Activated CD4-positive, alpha-beta T cell treated with anti-CD3 and anti-CD28 coated beads, Interleukin-2, amount 50 U/mL, for 24 hours (primary cell): ENCODE measurements at regions not wholly inside any gene's neighbourhood (a gene's known extent, or its start where the extent isn't known, plus 50 kb on each side); places are given as distances from the start of the nearest gene placed in this dataset.
"Not testable (repeated sequence)": the region's sequence is repeated elsewhere in the genome, so short reads cannot be mapped to it uniquely, and the experiment has no call there.

ENCODE experiments used
- DNase-seq, 2 donors: peaks; one replicate each; pipeline ENCODE4 v3.0.0-alpha.2; 2020; ENCODE audit warnings: low read depth in 1 of 2, low spot score in 1 of 2

DNA sequence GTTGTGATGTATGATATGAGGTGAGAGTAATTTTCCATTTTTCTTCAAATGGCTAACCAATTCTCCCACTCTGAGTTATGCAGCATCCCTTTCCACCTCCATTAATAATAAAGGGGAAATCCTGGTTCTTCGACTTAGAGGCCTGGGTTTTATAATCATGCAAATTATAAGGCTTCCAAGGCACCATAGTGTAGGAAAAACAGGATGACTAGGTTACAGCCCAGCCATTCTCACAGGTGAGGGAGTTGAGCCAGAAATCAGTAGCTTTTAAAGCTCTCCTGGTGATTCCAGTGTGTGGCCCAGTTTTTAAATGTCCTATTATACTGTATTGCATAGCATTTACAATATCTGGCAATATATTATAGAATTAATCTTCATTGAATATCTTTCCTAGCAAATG lies 203.1 kb downstream of the ARHGEF9 start:
- DNase-seq: no peak

DNA sequence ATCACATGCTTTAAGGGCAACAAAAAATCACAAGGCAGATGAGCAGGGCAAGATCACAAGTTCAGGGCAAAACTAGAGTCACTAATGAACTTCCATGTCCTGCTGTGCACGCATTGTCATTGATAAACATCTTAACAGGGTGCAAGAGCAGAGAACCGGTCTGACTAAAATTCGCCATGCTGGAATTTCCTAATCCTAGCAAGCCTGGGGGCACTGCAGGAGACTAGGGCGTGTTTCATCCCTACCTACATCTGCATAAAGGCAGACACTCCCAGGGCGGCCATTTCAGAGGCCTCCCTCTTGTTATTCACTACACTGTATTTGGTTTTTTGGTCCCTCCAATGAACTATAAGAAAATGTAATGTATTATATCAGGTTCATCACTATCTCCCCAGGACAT lies 203.6 kb downstream of the ARHGEF9 start:
- no peak for DNase-seq

DNA sequence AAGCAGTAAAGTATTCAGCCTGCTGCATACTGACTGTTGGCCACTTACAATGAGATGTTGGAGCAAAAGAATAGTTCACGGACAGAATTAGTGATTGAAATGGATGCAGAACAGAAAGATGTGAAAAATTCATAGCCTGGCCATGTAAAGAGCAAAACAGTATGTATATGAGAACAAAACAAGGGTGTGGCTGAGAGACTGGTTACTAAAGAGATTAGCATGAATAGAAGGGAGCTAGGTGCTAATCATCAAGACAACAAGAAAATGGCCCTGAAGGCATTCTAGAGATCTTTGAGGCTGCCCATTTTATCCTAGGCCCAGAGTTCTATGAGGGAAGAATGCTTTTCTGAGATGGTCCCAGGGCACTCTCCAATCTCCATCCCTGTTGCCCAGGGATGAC lies 208.5 kb downstream of the ARHGEF9 start:
- DNase-seq: no peak

DNA sequence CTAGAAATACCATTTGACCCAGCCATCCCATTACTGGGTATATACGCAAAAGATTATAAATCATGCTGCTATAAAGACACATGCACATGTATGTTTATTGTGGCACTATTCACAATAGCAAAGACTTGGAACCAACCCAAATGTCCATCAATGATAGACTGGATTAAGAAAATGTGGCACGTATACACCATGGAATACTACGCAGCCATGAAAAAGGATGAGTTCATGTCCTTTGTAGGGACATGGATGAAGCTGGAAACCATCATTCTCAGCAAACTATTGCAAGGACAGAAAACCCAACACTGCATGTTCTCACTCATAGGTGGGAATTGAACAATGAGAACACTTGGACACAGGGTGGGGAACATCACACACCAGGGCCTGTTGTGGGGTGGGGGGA lies 209.3 kb downstream of the ARHGEF9 start:
- DNase-seq: not testable (repeated sequence)

DNA sequence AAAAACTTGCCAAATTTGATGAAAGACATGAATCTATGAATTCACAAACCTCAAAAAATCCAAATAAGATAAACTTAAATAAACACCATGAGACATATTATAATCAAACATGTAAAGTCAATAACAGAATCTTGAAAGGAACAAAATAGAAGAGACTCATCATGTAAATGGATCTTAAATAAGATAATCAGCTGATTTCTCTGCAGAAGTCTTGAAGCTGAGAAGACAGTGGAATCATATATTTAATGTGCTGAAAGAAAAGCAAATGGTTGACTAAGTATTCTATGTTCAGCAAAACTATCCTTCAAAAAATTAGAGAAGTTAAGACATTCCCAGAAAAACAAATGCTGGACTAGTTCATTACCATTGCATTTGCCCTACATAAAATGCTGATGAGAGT lies 215.7 kb upstream of the SPIN4 start:
- DNase-seq: no peak

DNA sequence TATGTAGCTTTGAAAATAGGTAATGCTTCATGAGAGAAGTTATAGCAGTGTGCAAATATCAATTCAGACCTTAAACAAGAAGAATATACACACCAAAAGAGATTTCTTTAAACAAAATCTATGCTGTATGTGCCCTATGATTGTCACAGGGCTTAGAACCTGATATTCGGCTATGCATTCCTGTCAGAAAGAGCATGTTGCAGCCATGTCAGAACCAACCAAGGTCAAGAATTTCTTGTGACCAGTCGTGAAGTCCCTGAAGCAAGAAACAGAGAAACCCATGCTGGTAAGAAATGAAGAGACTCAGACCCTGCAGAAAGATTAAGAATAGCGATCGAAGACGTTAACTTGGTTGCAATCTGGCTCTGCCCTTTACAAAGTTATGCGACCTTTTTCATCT lies 210.3 kb upstream of the SPIN4 start:
- no peak for DNase-seq

DNA sequence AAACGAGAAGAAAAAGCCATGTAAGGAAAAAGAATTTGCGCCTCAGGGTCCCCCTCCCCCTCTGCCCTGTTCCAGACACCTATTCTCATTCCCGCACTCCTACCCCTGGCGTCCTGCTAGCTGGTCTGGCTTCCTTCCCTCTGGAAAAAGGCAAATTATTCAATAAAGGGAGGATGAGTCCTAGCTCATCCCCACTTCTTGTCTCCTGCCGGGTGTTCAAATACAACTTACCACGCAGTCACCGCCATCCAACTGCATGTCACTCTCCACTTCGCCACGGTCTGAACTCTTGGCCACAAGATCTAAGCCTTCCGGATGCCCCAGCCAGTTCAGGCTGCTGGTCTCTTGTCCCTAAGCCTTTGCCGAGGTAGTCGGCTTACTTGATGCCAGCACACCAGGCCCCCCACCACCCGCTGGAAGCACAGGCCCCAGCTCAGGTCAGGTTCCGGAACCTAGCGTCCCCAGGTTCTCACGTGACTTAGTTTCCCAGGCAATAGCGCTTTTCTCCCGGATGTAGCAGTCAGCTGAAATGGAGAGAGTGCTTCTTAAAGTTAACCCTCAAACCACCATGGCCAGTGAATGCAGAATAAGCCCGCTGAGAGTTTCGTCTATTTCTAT lies 209.6 kb upstream of the SPIN4 start:
- peak; percentile 2 to 53 for DNase-seq

DNA sequence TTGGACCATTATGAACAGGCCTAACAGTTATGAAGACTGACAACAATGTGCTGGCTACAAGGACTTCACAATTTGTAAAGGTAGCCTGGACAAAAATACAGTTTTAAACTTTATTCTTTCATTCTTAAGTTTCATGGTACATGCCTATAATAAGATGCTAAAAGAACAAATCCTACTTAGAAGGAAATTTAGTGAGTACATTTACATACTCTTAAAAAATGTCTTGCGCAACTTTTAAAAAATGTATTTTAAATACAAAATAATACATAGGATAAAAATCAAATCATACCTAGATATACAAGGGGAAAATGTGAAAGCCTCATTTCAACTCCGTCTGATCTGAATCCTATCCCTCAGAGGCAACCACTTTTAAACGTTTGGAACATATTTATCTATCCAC lies 200.7 kb upstream of the SPIN4 start:
- DNase-seq: no peak

DNA sequence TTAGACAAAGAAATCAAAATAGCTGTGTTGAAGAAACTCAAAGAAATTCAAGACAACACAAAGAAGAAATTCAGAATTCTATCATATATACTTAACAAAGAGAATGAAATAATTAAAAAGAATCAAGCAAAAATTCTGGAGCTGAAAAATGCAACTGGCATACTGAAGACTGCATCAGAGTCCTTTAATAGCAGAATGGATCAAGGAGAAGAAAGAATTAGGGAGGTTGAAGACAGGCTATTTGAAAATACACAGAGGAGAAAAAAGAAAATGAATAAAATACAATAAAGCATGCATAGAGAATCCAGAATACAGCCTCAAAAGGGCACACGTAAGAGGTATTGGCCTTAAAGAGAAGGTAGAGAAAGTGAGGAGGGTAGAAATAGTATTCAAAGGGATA lies 179.5 kb upstream of the SPIN4 start:
- DNase-seq: no peak

DNA sequence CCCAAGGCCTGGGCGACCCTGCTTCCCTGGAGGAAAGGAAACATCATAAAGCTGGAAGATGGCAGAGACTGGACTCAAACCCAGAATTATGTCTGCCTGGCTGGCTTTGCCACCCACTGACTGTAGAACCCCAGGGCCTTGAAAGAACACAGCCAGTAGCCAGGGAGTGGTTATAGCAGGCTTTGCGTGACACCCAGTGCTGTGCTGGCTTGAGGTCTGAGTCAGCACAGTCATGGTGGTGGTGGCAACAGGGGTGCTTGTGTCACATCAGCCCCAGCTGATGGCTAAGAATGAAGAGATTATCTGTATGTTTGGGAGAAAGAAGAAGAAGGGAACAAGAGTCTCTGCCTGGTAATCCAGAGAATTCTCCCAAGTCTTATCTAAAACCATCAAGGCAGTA lies 178.8 kb upstream of the SPIN4 start:
- no peak for DNase-seq

DNA sequence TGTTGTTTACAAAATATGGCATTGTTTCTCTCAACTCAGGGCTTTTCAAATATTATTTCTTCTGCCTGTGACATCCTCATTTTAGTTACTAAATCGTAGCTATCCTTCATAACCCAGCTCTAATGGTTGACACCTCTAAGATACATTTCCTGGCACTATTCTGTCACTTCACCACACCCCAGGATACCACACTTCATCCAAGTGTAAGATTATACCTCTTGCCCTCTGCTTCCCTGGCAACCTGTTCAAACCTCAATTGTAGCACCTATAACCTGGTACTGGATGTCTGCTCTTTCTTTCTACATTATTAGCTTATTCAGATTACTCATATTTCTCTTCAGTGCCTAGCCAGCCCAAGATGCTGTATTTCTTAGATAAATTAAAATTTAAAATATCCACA lies 175.7 kb upstream of the SPIN4 start:
- DNase-seq: no peak

DNA sequence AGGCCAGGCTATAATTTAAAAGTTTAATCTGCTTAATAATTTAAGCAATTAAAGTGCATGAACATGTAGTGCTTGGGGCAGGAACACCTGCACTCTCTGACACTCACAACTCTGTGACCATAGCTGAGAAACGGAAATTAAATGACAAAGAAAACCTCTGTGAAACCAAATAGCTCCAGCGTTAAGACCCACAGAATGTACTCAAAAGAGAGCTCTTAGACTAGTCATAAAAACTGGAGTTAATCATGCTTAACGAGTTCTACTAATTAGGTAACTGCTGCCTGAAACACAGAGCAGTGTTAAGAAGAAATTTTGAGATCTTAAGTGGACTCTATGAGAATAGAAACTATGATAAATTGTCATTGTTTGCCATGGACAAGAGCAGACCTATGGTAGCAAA lies 174.4 kb upstream of the SPIN4 start:
- DNase-seq: no peak

DNA sequence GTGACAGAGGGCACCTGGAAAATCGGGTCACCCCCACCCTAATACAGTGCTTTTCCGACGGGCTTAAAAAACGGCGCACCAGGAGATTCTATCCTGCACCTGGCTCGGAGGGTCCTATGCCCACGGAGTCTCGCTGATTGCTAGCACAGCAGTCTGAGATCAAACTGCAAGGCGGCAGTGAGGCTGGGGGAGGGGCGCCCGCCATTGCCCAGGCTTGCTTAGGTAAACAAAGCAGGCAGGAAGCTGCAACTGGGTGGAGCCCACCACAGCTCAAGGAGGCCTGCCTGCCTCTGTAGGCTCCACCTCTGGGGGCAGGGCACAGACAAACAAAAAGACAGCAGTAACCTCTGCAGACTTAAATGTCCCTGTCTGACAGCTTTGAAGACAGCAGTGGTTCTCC lies 168.2 kb upstream of the SPIN4 start:
- not testable (repeated sequence) for DNase-seq

DNA sequence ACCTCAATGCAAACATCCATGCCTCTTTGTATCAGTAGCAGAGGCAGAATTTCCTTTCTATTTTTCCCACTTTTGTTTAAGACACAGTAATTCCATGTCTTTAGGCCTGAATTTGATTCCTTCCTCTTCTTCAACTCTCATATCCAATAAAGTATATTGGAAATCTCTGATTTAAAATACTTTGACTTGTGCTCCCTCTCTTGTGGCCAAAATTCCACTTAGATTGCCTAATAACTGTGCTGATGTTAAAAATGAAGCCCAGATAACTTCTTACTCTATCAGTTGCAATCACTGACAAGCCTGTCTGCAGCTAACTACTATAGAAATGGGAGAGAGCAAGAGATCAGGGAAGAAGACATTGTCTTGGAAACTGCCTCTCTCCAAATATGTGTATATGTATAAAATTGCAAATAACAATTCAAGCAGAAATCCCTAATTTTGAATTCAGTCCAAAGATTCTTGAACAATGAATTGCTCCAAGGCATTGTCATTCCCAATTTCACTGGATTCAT lies 163.5 kb upstream of the SPIN4 start:
- no peak for DNase-seq

DNA sequence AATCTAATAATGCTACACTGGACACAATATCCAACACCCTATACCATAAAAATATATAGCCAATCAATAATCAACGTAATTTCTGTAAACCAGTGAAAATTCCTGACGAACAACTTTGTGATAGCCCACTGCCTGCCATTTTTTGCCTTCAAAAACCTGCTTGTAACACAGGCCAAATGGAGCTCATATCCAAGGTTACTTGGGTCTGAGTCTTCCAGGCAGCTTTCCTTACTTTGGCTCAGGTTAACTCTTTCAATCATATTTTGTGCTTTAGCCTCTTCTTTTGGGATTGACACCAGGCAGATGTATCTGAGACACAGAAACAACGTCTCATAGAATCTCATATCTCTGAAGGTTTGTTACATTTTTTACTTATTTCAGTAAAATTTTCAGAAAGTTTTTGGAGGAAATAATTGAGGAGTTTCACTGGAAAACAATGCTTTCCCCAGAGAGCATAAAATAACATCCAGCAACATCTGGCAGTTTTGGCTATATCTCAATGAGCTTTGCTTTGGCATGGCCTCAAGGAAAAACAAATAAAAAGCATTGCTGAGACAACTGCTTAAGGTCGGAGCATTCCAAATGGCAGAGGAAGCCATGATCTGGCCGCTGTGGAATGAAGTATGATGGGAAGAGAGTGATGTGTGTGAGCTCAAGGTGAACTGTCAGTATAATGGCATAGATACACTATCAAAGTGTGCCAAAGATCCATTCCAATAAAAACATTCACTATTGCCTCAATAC lies 162.9 kb upstream of the SPIN4 start:
- DNase-seq: no peak

DNA sequence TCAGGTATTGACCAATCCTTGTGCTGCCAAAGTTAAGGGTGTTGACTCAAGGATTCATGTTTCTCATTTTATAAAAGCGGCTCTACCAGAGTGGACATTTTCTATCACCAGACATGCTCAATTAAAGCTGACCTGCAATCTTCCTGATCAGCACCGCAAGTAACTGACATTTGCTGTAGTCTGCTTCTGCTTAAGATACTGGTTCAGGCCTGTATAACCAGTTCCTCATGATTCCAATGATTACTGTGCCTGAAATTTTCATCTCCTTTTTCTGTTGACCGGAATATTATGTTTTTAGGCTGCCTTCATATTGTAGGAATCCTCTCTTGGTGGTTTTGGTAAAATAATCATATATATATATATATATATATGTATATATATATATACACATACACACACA lies 160.2 kb upstream of the SPIN4 start:
- no peak for DNase-seq

DNA sequence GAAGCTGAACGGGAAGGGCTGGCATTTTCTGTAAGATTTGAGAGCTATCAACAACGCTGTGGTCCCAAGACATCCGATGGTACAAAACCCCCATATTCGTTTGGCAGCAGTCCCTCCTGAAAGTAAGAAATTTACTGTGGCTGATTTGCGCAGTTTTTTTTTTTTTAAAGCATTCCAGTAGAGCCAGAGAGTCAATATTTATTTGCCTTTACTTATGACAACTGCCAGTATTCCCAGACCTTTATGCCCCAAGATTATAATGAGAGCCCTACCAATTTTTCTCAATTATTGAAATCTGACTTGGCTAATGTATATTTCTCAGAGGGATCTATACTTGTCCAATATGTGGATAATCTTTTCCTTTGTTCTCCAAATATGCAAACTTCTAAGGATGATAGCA lies 157.5 kb upstream of the SPIN4 start:
- DNase-seq: no peak

DNA sequence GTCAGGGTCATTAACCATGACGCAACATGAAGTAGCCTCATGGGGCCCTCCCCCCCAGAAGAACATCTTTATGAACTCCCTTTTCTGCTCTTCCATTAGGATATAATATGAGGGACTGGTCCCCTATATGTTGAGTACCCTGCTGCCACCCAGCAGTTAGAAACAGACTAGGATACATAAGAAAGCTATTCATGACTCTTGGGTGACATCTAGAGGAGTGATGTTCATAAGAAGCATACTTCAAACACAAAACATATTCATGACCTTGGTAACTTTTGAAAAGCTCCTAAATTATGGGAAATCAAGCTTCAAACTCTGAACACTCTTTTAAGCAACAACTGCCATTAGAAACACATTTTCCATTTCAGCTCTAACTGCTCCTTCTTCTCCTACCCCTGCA lies 155.2 kb upstream of the SPIN4 start:
- DNase-seq: no peak

DNA sequence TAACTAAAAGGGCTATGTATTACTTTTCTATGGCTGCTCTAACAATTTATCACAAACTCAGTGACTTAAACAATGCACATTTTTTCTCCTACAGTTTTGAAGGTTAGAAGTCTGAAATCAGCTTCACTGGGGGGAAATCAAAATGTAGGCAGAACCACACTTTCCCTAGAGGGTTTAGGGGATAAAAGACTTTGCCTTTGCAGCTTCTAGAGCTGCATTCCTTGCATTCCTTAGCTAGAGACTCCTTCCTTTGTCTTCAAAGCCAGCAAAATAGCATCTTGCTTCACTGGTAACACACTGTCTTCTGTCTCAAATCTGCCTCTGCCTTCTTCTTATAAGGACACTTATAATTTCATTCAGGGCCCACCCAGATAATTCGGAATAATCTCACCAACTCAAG lies 152.4 kb upstream of the SPIN4 start:
- no peak for DNase-seq

DNA sequence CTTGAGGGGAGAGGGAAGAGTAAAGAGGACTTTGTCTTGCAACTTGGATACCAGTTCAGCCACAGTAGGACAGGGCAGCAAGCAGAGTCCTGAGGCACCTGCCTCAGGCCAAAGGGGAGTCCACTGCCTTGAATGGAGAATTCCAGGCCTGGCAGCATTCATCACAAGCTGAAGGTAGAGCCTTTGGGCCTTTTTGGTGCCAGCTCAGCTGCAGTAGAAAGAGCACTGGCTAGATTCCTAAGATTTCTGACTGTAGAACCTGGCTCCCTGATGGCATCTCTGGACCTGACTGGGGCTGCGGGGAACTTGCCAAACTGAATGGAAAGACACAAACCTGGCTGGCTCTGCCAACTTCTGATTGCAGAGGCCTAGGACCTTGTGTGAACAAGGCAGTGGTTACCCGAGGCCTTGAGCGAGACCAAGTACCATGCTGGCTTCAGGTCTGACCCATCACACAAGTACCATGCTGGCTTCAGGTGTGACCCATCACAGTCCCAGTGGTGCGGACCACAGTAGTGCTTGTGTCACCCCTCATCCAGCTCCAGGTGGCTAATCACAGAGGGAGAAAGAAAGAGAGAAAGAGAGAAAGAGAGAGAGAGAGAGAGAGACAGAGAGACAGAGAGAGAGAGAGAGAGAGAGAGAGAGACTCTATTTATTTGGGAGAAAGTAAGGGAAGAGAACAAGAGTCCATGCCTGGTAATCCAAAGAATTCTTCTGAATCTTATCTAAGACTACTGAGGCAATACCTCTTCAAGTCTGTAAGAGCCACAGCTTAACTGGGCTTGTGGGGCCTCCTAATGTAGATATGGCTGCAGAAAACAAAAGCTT lies 137.6 kb upstream of the SPIN4 start:
- no peak for DNase-seq

DNA sequence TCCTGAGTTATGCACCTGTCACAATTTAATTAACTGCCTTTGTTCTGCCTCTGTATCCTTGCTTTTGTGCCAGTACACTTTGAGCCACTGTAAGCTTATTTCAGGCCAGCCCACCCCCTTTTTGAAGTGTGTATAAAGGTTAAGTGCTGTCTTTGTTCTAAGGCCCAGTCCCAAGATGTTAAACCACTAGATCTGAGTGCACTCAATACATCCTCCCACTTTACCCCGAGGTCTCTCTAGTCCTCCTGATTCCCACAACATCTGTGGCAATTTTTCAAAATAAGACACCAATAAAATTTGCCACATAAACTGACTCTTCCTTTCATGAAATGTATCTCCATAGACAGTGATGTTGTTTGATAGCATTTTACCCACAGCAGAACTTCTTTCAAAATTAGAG lies 124.1 kb upstream of the SPIN4 start:
- no peak for DNase-seq

DNA sequence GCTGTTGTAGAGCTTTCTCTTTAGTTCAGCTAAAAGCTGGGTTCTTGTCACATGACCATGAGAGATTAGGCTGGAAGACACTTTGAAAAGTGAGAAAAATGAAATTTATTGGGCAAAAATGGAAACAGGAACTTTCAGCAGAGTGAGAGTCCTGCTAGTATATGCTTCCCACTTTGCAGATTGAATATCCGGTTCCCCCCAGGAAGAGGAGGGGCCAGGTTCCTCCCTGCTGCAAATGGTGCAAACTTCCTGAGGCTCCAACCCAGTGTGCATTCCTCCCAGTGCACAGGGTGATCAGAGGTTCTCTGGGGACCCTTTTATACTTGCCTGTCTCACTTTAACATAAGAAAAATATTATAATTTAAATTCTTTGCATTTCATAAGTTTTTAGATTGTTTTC lies 119.9 kb upstream of the SPIN4 start:
- DNase-seq: no peak
